ENCODE measurements at regions not wholly inside any gene's neighbourhood (a gene's known extent, or its start where the extent isn't known, plus 50 kb on each side); places are given as distances from the start of the nearest gene placed in this dataset.

- Histone ChIP-seq H3K27ac (no peak overlapping the region), H3K27me3 (no peaks in the 10 kb centered on the region), H3K4me1 (ENCODE audit: insufficient read depth) (peaks cover 11% of the 10 kb centered on the region), H3K4me3 (no peak overlapping the region), H3K36me3 (no peaks in the 10 kb centered on the region), H3K9me3 (no peaks in the 10 kb centered on the region)
- 93 to 97% (median 96%) methylated on average over 2 of the region's 2 CpGs for WGBS, 3 donors
- intact Hi-C loops (cut with DNase I): no loop called here
- TF ChIP-seq EP300 (IDR thresholded peaks at IDR 0.05) (no peak), CTCF (IDR thresholded peaks at IDR 0.05) (no peak), POLR2A (IDR thresholded peaks at IDR 0.05) (no peak)
- DNase-seq: no peak
These were observed 197.2 kb upstream of the NUDT4 start for GRCh38 chr12:93180566-93180965.

- H3K27me3 ChIP-seq: no peaks in the 10 kb centered on the region
- peaks cover 10% of the 10 kb centered on the region for H3K4me1 ChIP-seq (ENCODE audit: insufficient read depth)
- DNase-seq: no peak
- no peaks in the 10 kb centered on the region for H3K36me3 ChIP-seq
- H3K4me3 ChIP-seq: no peak overlapping the region
- H3K27ac ChIP-seq: no peak overlapping the region
- TF ChIP-seq EP300 (IDR thresholded peaks at IDR 0.05) (no peak), CTCF (IDR thresholded peaks at IDR 0.05) (no peak), POLR2A (IDR thresholded peaks at IDR 0.05) (no peak)
- H3K9me3 ChIP-seq: no peaks in the 10 kb centered on the region
- 74 to 87% (median 80%) methylated on average over 4 of the region's 4 CpGs for WGBS, 3 donors
- intact Hi-C loops (cut with DNase I): no loop called here
These were observed 196.2 kb upstream of the NUDT4 start for GRCh38 chr12:93181409-93181965.

GRCh38 chr12:93183940-93184671 lies 193.6 kb upstream of the NUDT4 start:
- Histone ChIP-seq H3K9me3 (no peaks in the 10 kb centered on the region), H3K4me1 (ENCODE audit: insufficient read depth) (peaks cover 4% of the 10 kb centered on the region), H3K27me3 (no peaks in the 10 kb centered on the region), H3K27ac (peak overlapping the region; percentile 17 to 80), H3K4me3 (no peak overlapping the region), H3K36me3 (no peaks in the 10 kb centered on the region)
- TF ChIP-seq EP300 (IDR thresholded peaks at IDR 0.05) (no peak), CTCF (IDR thresholded peaks at IDR 0.05) (no peak)
- peak; percentile 69 to 74 (median 73) for DNase-seq
- intact Hi-C loops (cut with DNase I): no loop called here
- WGBS, 3 donors: 4 to 16% (median 15%) methylated on average over 5 of the region's 5 CpGs

GRCh38 chr12:93184672-93185368 lies 192.9 kb upstream of the NUDT4 start:
- H3K27ac ChIP-seq: peak overlapping the region; percentile 17 to 80
- no peaks in the 10 kb centered on the region for H3K27me3 ChIP-seq
- WGBS, 3 donors: 66 to 73% (median 72%) methylated on average over 3 of the region's 3 CpGs
- H3K9me3 ChIP-seq: no peaks in the 10 kb centered on the region
- TF ChIP-seq EP300 (IDR thresholded peaks at IDR 0.05) (no peak), CTCF (IDR thresholded peaks at IDR 0.05) (no peak), POLR2A (IDR thresholded peaks at IDR 0.05) (no peak)
- intact Hi-C loops (cut with DNase I): no loop called here
- H3K4me3 ChIP-seq: no peak overlapping the region
- peaks cover 4% of the 10 kb centered on the region for H3K4me1 ChIP-seq (ENCODE audit: insufficient read depth)
- no peaks in the 10 kb centered on the region for H3K36me3 ChIP-seq
- DNase-seq: peak in 1 of 5 donors; percentile 23

Data from ovary (tissue), 7 donors.